Femur (tissue), 1 donor: ENCODE measurements at regions not wholly inside any gene's neighbourhood (a gene's known extent, or its start where the extent isn't known, plus 50 kb on each side); places are given as distances from the start of the nearest gene placed in this dataset.

ENCODE experiments used
- DNase-seq: peaks from one replicate; pipeline ENCODE4 v3.0.0-alpha.2; 2017

DNA sequence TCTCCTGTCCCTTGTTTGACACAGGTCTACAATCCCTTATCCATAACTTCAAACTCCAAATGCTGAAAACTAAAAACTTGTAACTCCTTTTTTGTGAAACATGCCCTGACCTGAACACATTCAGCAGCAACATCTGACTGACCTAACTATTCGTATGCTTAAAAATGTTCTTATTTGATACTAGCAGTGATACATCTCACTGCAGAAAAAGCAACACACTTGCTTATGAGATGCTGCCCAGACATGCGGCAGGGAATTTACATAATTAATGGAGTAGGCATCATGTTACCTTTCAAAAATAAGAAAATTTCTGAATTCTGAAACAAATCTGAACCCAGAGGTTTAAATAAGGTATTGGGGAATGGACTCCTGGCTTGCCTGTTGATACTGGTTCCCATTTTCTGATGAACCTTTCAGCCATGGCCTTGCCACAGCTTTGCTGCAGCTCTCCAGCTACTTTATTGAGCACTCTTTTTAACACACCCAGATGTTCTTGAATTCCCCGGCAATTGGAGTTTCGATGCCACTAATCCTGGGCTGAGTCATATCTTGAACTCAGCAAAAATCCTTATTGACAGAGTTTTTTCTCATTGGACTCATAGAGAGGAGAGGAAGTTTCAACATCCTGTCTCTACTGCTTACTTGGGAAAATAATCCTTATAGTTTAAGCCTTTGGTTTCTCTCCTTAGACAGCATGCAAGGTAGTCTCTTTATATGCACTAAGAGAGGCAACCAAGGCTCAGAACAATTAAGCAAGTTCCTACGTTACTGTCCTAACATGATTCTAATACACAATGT, 296.6 kb upstream of the LMCD1 start:
- DNase-seq = no peak

GRCh38 chr3:8205881-8206280, 295.7 kb upstream of the LMCD1 start:
- no peak for DNase-seq

- no peak for DNase-seq
These were observed 294.5 kb upstream of the LMCD1 start for GRCh38 chr3:8206971-8207617.

- DNase-seq = no peak
These were observed 290.7 kb upstream of the LMCD1 start for GRCh38 chr3:8210882-8211341.

GRCh38 chr3:8212794-8213193, 288.8 kb upstream of the LMCD1 start:
- no peak for DNase-seq

GRCh38 chr3:8213286-8213685, 288.3 kb upstream of the LMCD1 start:
- DNase-seq = no peak

- DNase-seq = no peak
These were observed 285.8 kb upstream of the LMCD1 start for GRCh38 chr3:8215821-8216220.

GRCh38 chr3:8218353-8218940, 283.2 kb upstream of the LMCD1 start:
- DNase-seq = no peak

DNA sequence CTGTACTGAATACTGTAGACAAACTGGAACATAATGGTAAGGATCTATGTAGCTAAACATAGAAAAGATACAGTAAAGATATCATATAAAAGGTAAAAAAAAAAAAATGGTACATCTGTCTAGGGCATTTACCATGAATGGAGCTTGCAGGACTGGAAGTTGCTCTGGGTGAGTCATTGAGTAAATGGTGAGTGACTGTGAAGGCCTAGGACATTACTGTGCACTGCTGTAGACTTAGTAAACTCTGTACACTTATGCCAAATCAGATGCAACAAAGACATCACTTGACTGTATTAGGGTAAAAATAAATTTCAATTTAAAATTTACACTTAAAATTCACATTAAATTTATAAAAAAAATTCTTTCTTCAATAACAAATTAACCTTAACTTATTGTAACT, 281.3 kb upstream of the LMCD1 start:
- DNase-seq = no peak

DNA sequence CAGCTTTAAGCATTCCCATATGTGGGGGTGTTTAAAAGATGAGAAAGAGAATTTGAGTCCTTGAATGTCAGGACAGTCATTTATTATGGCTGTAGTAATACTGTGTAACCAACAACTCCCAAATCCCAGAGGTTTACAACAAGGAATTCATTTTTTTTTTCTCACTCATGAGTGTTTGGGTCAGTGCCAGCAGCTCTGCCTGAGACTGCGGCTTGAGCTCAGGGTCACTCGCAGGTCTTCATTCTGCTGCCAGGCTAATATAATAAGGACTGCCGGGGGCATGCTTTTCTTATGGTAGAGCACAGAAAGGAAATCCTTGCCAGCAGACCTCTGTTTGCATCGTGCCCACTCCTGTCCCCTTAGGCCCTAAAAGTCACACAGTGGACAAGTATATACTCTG, 277.9 kb upstream of the LMCD1 start:
- peak; percentile 26 for DNase-seq

GRCh38 chr3:8224941-8225340, 276.7 kb upstream of the LMCD1 start:
- no peak for DNase-seq

- DNase-seq = no peak
These were observed 267.7 kb upstream of the LMCD1 start for GRCh38 chr3:8233938-8234337.

DNA sequence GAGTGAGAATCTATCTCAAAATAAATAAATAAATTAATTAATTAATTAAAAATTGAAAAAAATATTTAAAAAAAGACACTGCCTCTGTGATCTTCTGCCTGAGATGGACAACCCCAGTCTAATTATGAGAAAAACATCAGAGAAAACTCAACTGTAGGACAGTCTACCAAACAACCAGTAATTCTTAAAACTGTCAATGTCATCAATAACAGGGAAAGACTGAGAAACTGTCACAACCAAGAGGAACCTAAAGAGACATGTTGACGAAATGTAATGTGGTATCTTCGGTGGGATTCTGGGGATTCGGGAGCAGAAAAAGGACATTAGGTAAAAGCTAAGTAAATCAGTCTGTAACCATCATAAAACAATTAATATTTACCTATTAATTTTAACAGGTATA, 265.4 kb upstream of the LMCD1 start:
- no peak for DNase-seq

DNA sequence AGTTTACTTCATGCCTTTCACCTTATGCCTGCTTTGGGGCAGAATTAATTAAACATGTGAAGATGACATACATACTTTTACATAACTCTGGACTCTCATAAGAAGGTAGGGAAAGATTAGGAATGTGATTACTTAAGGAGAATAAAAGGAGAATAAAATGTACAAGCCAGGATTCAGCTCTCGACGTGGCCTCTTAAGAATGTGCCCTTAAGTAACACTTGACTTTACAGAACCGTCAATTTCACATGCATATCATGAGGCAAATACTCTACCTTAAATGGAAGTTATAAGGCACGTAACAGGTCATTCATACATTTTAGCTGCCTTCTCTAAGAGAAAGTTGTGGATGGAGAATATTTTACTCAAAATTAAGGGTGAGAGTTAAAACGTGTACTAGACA, 263.7 kb upstream of the LMCD1 start:
- DNase-seq = no peak

- no peak for DNase-seq
These were observed 263.2 kb upstream of the LMCD1 start for GRCh38 chr3:8238432-8238831.

DNA sequence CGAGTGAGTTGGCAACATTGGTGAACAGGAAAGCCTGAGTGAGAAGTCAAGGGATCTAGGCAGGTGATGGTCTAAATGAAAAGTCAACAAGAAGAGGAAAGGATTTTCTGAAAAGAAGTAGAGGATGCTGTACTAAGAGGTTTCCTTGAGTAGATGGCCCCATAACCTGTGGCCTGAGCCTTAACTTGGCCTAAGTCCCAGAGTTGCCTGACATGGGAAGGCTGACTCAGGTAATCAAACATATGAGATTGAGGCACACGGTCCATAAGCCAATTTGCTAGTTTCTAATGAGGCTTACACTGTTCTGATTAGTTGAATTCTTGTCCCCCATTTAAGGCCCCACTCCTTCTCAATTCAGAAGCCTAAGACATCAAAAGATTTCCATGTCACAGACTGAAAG, 262.5 kb upstream of the LMCD1 start:
- DNase-seq = no peak

DNA sequence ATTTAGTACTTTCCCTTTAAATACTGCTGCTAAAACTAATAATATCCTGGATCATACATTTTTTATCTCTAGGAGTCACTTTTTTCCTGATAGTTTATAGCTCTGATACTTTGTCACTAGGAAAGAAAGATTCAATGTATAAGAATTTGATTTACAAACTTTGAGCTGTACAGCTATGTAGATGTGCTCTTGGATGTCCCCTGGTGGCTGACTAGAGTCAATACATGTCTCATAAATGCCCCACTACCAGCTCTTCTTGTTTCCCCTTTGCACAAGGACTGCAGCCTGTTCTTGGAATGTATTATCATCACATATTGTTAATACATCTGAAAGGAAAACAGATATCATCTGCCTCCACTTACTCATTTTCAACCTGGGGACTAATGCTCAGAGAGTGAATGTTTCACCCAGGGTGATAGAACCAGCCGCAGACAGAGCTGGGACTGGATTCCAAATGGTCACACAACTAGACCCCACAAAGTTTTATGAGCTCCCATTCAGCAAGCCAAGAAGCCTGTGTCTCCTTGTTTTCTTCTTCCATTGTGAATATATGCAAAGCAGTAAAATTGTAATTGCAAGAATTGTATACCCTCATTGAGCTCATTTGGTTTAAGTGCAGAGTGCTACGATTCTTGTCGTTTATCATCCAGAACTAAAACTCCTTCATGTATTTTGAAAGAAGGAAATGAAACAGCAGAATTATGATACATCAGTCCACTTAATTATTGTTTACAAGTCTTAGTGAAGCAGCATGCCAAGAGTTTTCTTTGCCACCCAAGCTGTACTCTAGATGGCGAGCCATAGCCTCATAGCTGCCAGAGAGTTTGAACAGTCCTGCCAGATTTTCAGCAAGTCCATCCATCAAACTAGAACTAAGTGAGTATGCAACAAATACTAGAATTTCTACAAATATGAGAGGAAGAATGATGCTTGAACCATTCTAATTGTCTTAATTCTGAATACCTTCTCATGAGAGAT, 261.6 kb upstream of the LMCD1 start:
- DNase-seq = no peak

- no peak for DNase-seq
These were observed 255.6 kb upstream of the LMCD1 start for GRCh38 chr3:8246070-8246469.

DNA sequence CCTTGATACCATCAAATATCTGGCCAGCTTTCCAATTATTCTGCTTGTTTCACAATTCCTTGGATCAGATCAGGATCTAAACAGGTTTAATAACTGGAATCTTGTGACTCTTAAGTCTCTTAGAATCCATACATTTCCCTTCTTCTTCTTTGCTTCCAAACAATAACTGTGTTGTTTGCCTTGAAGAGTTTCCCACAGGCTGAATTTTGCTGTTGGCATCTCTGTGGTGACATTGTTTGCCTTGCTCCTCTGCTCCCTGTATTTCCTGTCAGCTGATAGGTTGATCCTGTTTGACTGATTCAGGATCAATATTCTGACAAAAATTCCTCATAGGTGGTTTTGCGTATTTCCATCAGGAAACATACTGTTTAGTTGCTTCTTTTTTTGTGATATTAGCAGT, 248.4 kb upstream of the LMCD1 start:
- DNase-seq = no peak

DNA sequence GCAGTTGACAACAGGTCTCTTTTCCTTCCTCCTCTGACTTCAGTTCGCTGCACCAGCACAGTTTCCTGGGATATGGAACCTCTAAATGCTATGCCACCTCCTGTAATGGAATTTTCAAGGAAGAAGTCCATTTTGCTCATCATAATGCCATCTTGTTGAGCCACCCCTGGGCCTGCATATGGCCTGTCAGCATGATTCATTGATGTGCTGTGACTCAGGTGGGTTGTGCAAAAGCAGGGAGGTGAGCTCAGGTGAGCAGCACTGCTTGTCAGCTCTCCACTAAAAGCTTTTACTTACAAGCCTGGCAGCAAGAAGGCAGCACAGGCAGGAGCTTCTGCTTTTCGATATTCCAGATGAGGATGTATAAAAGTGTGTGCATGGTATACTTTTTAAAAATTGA, 247.1 kb upstream of the LMCD1 start:
- no peak for DNase-seq

DNA sequence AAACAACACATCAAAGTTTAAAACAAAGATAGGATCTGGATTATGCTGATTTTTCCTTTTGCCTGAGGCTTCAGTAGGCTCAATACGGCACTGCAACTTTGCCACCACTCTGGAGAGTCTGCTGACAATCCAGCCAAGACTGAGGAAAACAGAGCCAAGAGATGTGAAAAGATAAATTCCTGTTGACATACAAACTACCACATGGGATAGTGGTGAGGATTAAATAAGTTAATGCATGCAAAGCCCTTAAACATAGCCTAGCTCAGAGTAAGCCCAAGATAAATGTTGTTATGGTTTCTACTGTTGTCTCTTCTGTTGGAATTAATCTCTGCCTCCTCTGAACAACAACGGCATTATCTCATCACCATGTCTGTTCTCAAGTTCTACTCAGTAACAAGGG, 245.9 kb upstream of the LMCD1 start:
- DNase-seq = no peak

DNA sequence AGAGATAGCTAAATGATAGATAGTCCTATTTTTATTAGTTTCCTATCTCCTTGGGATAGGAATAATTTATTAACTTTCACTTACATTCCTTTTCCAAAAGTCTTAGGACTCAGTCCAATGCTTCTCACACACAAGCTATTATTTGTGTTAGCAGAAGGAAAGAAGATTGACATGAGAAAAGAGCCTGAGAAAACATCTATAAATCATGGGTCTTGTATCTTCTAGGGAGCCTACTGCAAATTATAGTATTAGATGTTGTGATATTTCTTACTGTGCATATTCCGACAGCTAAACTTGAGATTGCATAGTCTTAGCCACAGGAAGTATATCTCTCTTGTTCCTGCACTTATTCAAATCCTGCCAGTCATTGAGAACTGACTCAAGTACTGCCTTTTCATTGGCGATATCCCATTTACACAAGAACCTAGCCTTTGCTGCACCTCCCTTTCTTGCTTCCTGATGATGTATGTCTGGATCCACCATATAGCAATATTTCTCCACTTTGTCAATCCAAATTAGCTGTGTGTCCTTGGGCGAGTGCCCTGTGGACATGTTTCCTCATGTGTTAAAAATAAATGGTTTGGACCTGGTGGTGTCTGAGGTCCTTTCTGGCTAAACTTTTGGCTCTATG, 245.1 kb upstream of the LMCD1 start:
- DNase-seq = no peak

- DNase-seq = no peak
These were observed 240.6 kb upstream of the LMCD1 start for GRCh38 chr3:8261018-8261417.
